ENCODE measurements at regions not wholly inside any gene's neighbourhood (a gene's known extent, or its start where the extent isn't known, plus 50 kb on each side); places are given as distances from the start of the nearest gene placed in this dataset.

DNA sequence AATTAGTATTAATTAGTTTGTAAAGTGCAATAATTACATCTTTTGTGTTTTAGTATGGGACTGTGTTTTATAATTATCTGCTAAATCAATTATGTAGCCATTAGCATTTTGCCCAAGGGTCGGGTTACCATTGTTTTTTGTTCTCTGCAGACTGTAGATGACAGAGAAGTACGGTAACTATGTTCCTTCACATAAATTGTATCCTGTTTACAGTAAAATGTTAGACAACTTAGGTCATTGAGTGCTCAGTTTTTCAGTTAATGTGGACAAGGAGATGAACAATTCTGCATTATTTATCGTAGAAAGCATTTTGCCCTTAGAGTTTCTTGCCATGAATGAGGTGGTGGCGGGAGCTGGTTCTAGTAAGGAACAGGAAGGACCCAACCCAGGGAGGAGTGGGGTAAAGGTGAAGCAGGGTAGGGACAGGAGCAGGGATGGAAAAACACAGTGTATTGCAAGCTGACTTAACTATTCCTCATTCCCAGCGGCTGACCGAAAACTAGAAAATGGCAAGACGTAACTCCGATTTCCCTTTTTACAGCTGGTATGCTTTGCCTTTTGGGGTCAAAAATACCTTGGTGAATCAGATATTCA is 243.7 kb upstream of the SLC24A2 start:
- Histone ChIP-seq H3K4me1 (no peaks in the 10 kb centered on the region; the same call in 1 of the 2 replicates), H3K9me3 (no peaks in the 10 kb centered on the region), H3K4me3 (ENCODE audit: low read depth, low read length) (no peak overlapping the region), H3K36me3 (no peaks in the 10 kb centered on the region), H3K27me3 (no peaks in the 10 kb centered on the region)
- no peak for TF ChIP-seq CTCF (IDR thresholded peaks at IDR 0.05; ENCODE audit: low read depth, low read length)
- DNase-seq = no peak

- DNase-seq = no peak
- no peak overlapping the region for H3K4me3 ChIP-seq (ENCODE audit: low read depth, low read length)
- H3K27me3 ChIP-seq = no peaks in the 10 kb centered on the region
- no peaks in the 10 kb centered on the region for H3K9me3 ChIP-seq
- no peaks in the 10 kb centered on the region for H3K36me3 ChIP-seq
- H3K4me1 ChIP-seq = no peaks in the 10 kb centered on the region; the same call in 1 of the 2 replicates
- TF ChIP-seq CTCF (IDR thresholded peaks at IDR 0.05; ENCODE audit: low read depth, low read length) = no peak
These were observed 243.0 kb upstream of the SLC24A2 start for GRCh38 chr9:20031836-20032235.

GRCh38 chr9:20030671-20031070 is 241.8 kb upstream of the SLC24A2 start:
- H3K4me1 ChIP-seq = no peaks in the 10 kb centered on the region; the same call in 1 of the 2 replicates
- H3K9me3 ChIP-seq = no peaks in the 10 kb centered on the region
- no peak for DNase-seq
- no peak overlapping the region for H3K4me3 ChIP-seq (ENCODE audit: low read depth, low read length)
- H3K36me3 ChIP-seq = no peaks in the 10 kb centered on the region
- no peaks in the 10 kb centered on the region for H3K27me3 ChIP-seq
- TF ChIP-seq CTCF (IDR thresholded peaks at IDR 0.05; ENCODE audit: low read depth, low read length) = no peak

- Histone ChIP-seq H3K9me3 (no peaks in the 10 kb centered on the region), H3K36me3 (no peaks in the 10 kb centered on the region), H3K4me3 (ENCODE audit: low read depth, low read length) (no peak overlapping the region), H3K4me1 (no peaks in the 10 kb centered on the region; the same call in 1 of the 2 replicates), H3K27me3 (no peaks in the 10 kb centered on the region)
- TF ChIP-seq CTCF (IDR thresholded peaks at IDR 0.05; ENCODE audit: low read depth, low read length) = no peak
- DNase-seq = no peak
These were observed 241.4 kb upstream of the SLC24A2 start for GRCh38 chr9:20030221-20030620.

GRCh38 chr9:20028849-20029231 is 240.0 kb upstream of the SLC24A2 start:
- no peak for TF ChIP-seq CTCF (IDR thresholded peaks at IDR 0.05; ENCODE audit: low read depth, low read length)
- Histone ChIP-seq H3K4me3 (ENCODE audit: low read depth, low read length) (no peak overlapping the region), H3K4me1 (no peaks in the 10 kb centered on the region; the same call in 1 of the 2 replicates), H3K9me3 (no peaks in the 10 kb centered on the region), H3K36me3 (no peaks in the 10 kb centered on the region), H3K27me3 (no peaks in the 10 kb centered on the region)
- no peak for DNase-seq

GRCh38 chr9:20028192-20028848 is 239.5 kb upstream of the SLC24A2 start:
- H3K4me3 ChIP-seq (ENCODE audit: low read depth, low read length) = no peak overlapping the region
- H3K4me1 ChIP-seq = no peaks in the 10 kb centered on the region; the same call in 1 of the 2 replicates
- no peak for TF ChIP-seq CTCF (IDR thresholded peaks at IDR 0.05; ENCODE audit: low read depth, low read length)
- H3K36me3 ChIP-seq = no peaks in the 10 kb centered on the region
- no peaks in the 10 kb centered on the region for H3K9me3 ChIP-seq
- no peak for DNase-seq
- H3K27me3 ChIP-seq = no peaks in the 10 kb centered on the region

Measured in BE2C (cell line).